A549 (cell line): ENCODE measurements at regions not wholly inside any gene's neighbourhood (a gene's known extent, or its start where the extent isn't known, plus 50 kb on each side); places are given as distances from the start of the nearest gene placed in this dataset.

Experiments used
- ATAC-seq, 2 experiments: fragments of 200-7000 bp in 1 of 2; fragments of >200 bp in 1 of 2; cut with Nextera tagmentation in 1 of 2; cut with Tn5 transposase in 1 of 2; 3 replicates each; pipeline versions ENCODE4 v1.8.0 to v1.9.1; 2018 to 2020; ENCODE audit warnings: mild to moderate bottlenecking in 1 of 2, moderate library complexity in 1 of 2
- CTCF ChIA-PET: fragments of 300-600 bp; sonication (Branson Sonifier 250); formaldehyde crosslinking; extraction: SDS; loops from one replicate; lab custom pipeline; 2021; ENCODE audit warnings: antibody characterized with exemption, inconsistent platforms; lab: Yijun Ruan, JAX
- POLR2A ChIA-PET: fragments of 350-600 bp; formaldehyde crosslinking; extraction: SDS; loops from one replicate; lab custom pipeline; 2021; ENCODE audit warnings: antibody characterized with exemption, inconsistent platforms; lab: Yijun Ruan, JAX
- DNase-seq, 2 experiments: peaks; one replicate each; pipeline versions ENCODE4 v3.0.0 to v3.0.0-alpha.2; 2011 to 2016; ENCODE audit warnings: low read depth in 1 of 2, low spot score in 1 of 2
- FAIRE-seq: peaks from 2 replicates; lab custom pipeline; 2011; peaks lifted over from hg19 to GRCh38; lab: Jason Lieb, UNC
- H3K27ac ChIP-seq, 2 experiments: fragments of >200 bp; sonication (Bioruptor Twin); formaldehyde crosslinking; 3 replicates each; pipeline ENCODE4 v1.5.1; 2016 to 2017
- H3K4me1 ChIP-seq: fragments of >200 bp; sonication (Bioruptor Twin); formaldehyde crosslinking; 3 replicates; pipeline ENCODE4 v1.6.1; 2016
- H3K4me2 ChIP-seq: fragments of >200 bp; sonication (Bioruptor Twin); formaldehyde crosslinking; 3 replicates; pipeline ENCODE4 v1.6.1; 2016
- H3K4me3 ChIP-seq: fragments of >200 bp; sonication (Bioruptor Twin); formaldehyde crosslinking; 3 replicates; pipeline ENCODE4 v1.5.1; 2016
- H3K9me3 ChIP-seq: fragments of >200 bp; sonication (Bioruptor Twin); formaldehyde crosslinking; 3 replicates; pipeline ENCODE4 v1.6.1; 2016
- BHLHE40 ChIP-seq: IDR thresholded peaks from 2 replicates; pipeline ENCODE4 v1.6.1; 2012; ENCODE audit warnings: low read depth, low read length, inconsistent platforms
- CBX2 ChIP-seq: fragments of 200-600 bp; sonication (generic); IDR thresholded peaks from 2 replicates; pipeline ENCODE4 v1.6.1; 2016; ENCODE audit warnings: low read depth, mild to moderate bottlenecking, borderline replicate concordance
- CEBPB ChIP-seq, 2 experiments: fragments of >200 bp in 1 of 2; sonication (Bioruptor Twin) in 1 of 2; formaldehyde crosslinking in 1 of 2; IDR thresholded peaks; 2 replicates each; pipeline ENCODE4 v1.6.1; 2012 to 2016
- CTCF ChIP-seq: fragments of >200 bp; sonication (Bioruptor Twin); formaldehyde crosslinking; IDR thresholded peaks from 3 replicates; pipeline ENCODE4 v1.5.1; 2016
- E2F6 ChIP-seq: IDR thresholded peaks from 2 replicates; pipeline ENCODE4 v1.6.1; 2012; ENCODE audit warnings: low read depth, borderline replicate concordance
- EHMT2 ChIP-seq: fragments of 200-600 bp; sonication (generic); IDR thresholded peaks from 2 replicates; pipeline ENCODE4 v1.6.1; 2016; ENCODE audit warnings: antibody characterized with exemption, low read depth, mild to moderate bottlenecking, moderate library complexity
- FOXS1 ChIP-seq: fragments of 250-450 bp; sonication (Bioruptor Pico); IDR thresholded peaks from 2 replicates; pipeline ENCODE4 v1.5.0; 2020; ENCODE audit warnings: mild to moderate bottlenecking, moderate library complexity
- GATA3 ChIP-seq: IDR thresholded peaks from 2 replicates; pipeline ENCODE4 v1.6.1; 2012; ENCODE audit warnings: borderline replicate concordance
- HDAC2 ChIP-seq: fragments of 200-600 bp; sonication (generic); IDR thresholded peaks from 2 replicates; pipeline ENCODE4 v1.6.1; 2016
- HEYL ChIP-seq: fragments of 250-450 bp; sonication (Bioruptor Pico); IDR thresholded peaks from 2 replicates; pipeline ENCODE4 v1.8.0; 2021; ENCODE audit warnings: mild to moderate bottlenecking, moderate library complexity
- HOXB13 ChIP-seq: fragments of 250-450 bp; sonication (Bioruptor Pico); IDR thresholded peaks from 2 replicates; pipeline ENCODE4 v1.5.0; 2020; ENCODE audit warnings: low read depth, mild to moderate bottlenecking, moderate library complexity
- HOXB5 ChIP-seq: fragments of 250-450 bp; sonication (Bioruptor Pico); IDR thresholded peaks from 2 replicates; pipeline ENCODE4 v1.5.0; 2020; ENCODE audit warnings: mild to moderate bottlenecking, moderate library complexity
- JUNB ChIP-seq: fragments of >200 bp; sonication (Bioruptor Twin); formaldehyde crosslinking; IDR thresholded peaks from 2 replicates; pipeline ENCODE4 v1.6.1; 2016
- KDM1A ChIP-seq: fragments of 200-600 bp; sonication (generic); IDR thresholded peaks from 2 replicates; pipeline ENCODE4 v1.6.1; 2016; ENCODE audit warnings: low read depth, mild to moderate bottlenecking
- MAZ ChIP-seq: fragments of 150-350 bp; IDR thresholded peaks from 2 replicates; pipeline ENCODE4 v1.6.1; 2014; ENCODE audit warnings: antibody characterized with exemption, low read depth, low read length, borderline replicate concordance
- NR3C1 ChIP-seq: fragments of >200 bp; sonication (Bioruptor Twin); formaldehyde crosslinking; IDR thresholded peaks from 3 replicates; pipeline ENCODE4 v1.6.1; 2017
- POLR2AphosphoS2 ChIP-seq: conservative IDR thresholded peaks from 2 replicates; pipeline ENCODE4 v1.6.1; 2012; ENCODE audit warnings: low read length, improper control_type of control experiment, inconsistent platforms
- RAD21 ChIP-seq, 2 experiments: fragments of >200 bp in 1 of 2; sonication (Bioruptor Twin) in 1 of 2; formaldehyde crosslinking in 1 of 2; IDR thresholded peaks in 1 of 2; conservative IDR thresholded peaks in 1 of 2; 2 replicates in 1 of 2; 3 replicates in 1 of 2; pipeline ENCODE4 v1.6.1; 2012 to 2018; ENCODE audit warnings: inconsistent platforms in 1 of 2
- REST ChIP-seq: fragments of 200-600 bp; sonication (generic); IDR thresholded peaks from 2 replicates; pipeline ENCODE4 v1.6.1; 2016; ENCODE audit warnings: antibody characterized with exemption, mild to moderate bottlenecking, moderate library complexity
- SMC3 ChIP-seq: fragments of >200 bp; sonication (Bioruptor Twin); formaldehyde crosslinking; IDR thresholded peaks from 3 replicates; pipeline ENCODE4 v1.6.1; 2018; ENCODE audit warnings: inconsistent platforms
- SREBF2 ChIP-seq: fragments of 450-650 bp; IDR thresholded peaks from 2 replicates; pipeline ENCODE4 v1.6.1; 2014; ENCODE audit warnings: mild to moderate bottlenecking, moderate library complexity
- ZC3H11A ChIP-seq: fragments of 450-650 bp; IDR thresholded peaks from 2 replicates; pipeline ENCODE4 v1.6.1; 2014; ENCODE audit warnings: antibody characterized with exemption, mild to moderate bottlenecking
- ZNF302 ChIP-seq: fragments of 250-450 bp; sonication (Bioruptor Pico); IDR thresholded peaks from 2 replicates; pipeline ENCODE4 v1.9.0; 2021; ENCODE audit warnings: inconsistent platforms, mild to moderate bottlenecking, moderate library complexity
- WGBS: methylation state at CpG from one replicate; pipeline ENCODE4 v1.1.6; 2017; ENCODE audit errors: missing lambda C conversion rate; 5-methylcytosine and 5-hydroxymethylcytosine counted together
- TF ChIP-seq, protein P1 (sequence below): fragments of 250-450 bp; sonication (Bioruptor Pico); IDR thresholded peaks from 2 replicates; pipeline ENCODE4 v1.5.0; 2021; ENCODE audit warnings: mild to moderate bottlenecking, moderate library complexity, borderline replicate concordance

GRCh38 chr18:38698088-38698487 is 1132.5 kb upstream of the CELF4 start:
- ChIA-PET POLR2A (no interaction called here), CTCF (no interaction called here)
- no peak for TF ChIP-seq ZC3H11A
- TF ChIP-seq SMC3: no peak
- no peak for TF ChIP-seq CBX2
- no peak for TF ChIP-seq SREBF2
- no peak for TF ChIP-seq GATA3
- TF ChIP-seq HEYL (CRISPR knock-in tag): no peak
- TF ChIP-seq E2F6: no peak
- TF ChIP-seq POLR2AphosphoS2: no peak
- TF ChIP-seq HDAC2: no peak
- TF ChIP-seq FOXS1 (CRISPR knock-in tag): no peak
- no peak for TF ChIP-seq CEBPB (IDR thresholded peaks at IDR 0.05)
- TF ChIP-seq, protein P1, sequence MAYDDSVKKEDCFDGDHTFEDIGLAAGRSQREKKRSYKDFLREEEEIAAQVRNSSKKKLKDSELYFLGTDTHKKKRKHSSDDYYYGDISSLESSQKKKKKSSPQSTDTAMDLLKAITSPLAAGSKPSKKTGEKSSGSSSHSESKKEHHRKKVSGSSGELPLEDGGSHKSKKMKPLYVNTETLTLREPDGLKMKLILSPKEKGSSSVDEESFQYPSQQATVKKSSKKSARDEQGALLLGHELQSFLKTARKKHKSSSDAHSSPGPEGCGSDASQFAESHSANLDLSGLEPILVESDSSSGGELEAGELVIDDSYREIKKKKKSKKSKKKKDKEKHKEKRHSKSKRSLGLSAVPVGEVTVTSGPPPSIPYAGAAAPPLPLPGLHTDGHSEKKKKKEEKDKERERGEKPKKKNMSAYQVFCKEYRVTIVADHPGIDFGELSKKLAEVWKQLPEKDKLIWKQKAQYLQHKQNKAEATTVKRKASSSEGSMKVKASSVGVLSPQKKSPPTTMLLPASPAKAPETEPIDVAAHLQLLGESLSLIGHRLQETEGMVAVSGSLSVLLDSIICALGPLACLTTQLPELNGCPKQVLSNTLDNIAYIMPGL (CRISPR knock-in tag): no peak
- no peak for TF ChIP-seq EHMT2
- no peak for TF ChIP-seq BHLHE40
- no peak for TF ChIP-seq KDM1A
- no peak for TF ChIP-seq CTCF
- TF ChIP-seq HOXB13 (CRISPR knock-in tag): no peak
- TF ChIP-seq MAZ: no peak
- no peak for FAIRE-seq
- WGBS: 0% methylated on average over 2 of the region's 2 CpGs
- no peaks in the 10 kb centered on the region for H3K9me3 ChIP-seq
- no peak overlapping the region for H3K4me2 ChIP-seq
- ATAC-seq: no peak
- no peak overlapping the region for H3K4me3 ChIP-seq
- H3K4me1 ChIP-seq: no peaks in the 10 kb centered on the region
- no peak for DNase-seq
- H3K27ac ChIP-seq: no peak overlapping the region

- no peak for FAIRE-seq
- no peak for TF ChIP-seq ZNF302 (CRISPR knock-in tag)
- no peak for TF ChIP-seq HOXB5
- no peak for TF ChIP-seq RAD21 (conservative IDR thresholded peaks at IDR 0.05 in 1 of 2, IDR thresholded peaks at IDR 0.05 in 1 of 2)
- TF ChIP-seq E2F6: no peak
- TF ChIP-seq NR3C1: no peak
- TF ChIP-seq JUNB: no peak
- TF ChIP-seq, protein P1 (CRISPR knock-in tag): no peak
- no peak for TF ChIP-seq KDM1A
- TF ChIP-seq REST: no peak
- TF ChIP-seq, all 56 proteins: peak for 0
- H3K4me2 ChIP-seq: no peak overlapping the region
- POLR2A ChIA-PET: no interaction called here
- H3K4me1 ChIP-seq: no peaks in the 10 kb centered on the region
- H3K27ac ChIP-seq: no peak overlapping the region
- DNase-seq (no peak), ATAC-seq (no peak)
- no peaks in the 10 kb centered on the region for H3K9me3 ChIP-seq
- whole genome bisulfite sequencing: 1% methylated on average over 5 of the region's 5 CpGs
- CTCF ChIA-PET: no interaction called here
- H3K4me3 ChIP-seq: no peak overlapping the region
Measured at GRCh38 chr18:38695559-38696280, 1130.1 kb upstream of the CELF4 start.
